ENCODE measurements at regions not wholly inside any gene's neighbourhood (a gene's known extent, or its start where the extent isn't known, plus 50 kb on each side); places are given as distances from the start of the nearest gene placed in this dataset.

GRCh38 chr10:108601851-108602250, 1321.5 kb downstream of the XPNPEP1 start:
- TF ChIP-seq TAF1 (IDR thresholded peaks at IDR 0.05; ENCODE audit: low read depth) (no peak), MAX (IDR thresholded peaks at IDR 0.05) (no peak), CEBPB (IDR thresholded peaks at IDR 0.05) (no peak), NFIC (IDR thresholded peaks at IDR 0.05) (no peak), REST (IDR thresholded peaks at IDR 0.05; ENCODE audit: low read depth) (no peak), TEAD4 (IDR thresholded peaks at IDR 0.05) (no peak), TCF12 (IDR thresholded peaks at IDR 0.05; ENCODE audit: low read depth) (no peak), ZBTB7A (IDR thresholded peaks at IDR 0.05; ENCODE audit: low read depth) (no peak), CREB1 (IDR thresholded peaks at IDR 0.05; ENCODE audit: low read depth) (no peak), RAD21 (IDR thresholded peaks at IDR 0.05; ENCODE audit: low read depth) (no peak), FOXM1 (IDR thresholded peaks at IDR 0.05; ENCODE audit: borderline replicate concordance, low read depth) (no peak), EGR1 (IDR thresholded peaks at IDR 0.05) (no peak), USF1 (IDR thresholded peaks at IDR 0.05) (no peak), EP300 (IDR thresholded peaks at IDR 0.05; ENCODE audit: borderline replicate concordance) (no peak), YY1 (IDR thresholded peaks at IDR 0.05; ENCODE audit: low read depth) (no peak)

- TF ChIP-seq CEBPB (IDR thresholded peaks at IDR 0.05) (no peak), YY1 (IDR thresholded peaks at IDR 0.05; ENCODE audit: low read depth) (no peak), TAF1 (IDR thresholded peaks at IDR 0.05; ENCODE audit: low read depth) (no peak)
Measured at GRCh38 chr10:108598831-108599230, 1324.5 kb downstream of the XPNPEP1 start.

- no peak for TF ChIP-seq TAF1 (IDR thresholded peaks at IDR 0.05; ENCODE audit: low read depth)
- no peak for TF ChIP-seq NFIC (IDR thresholded peaks at IDR 0.05)
- TF ChIP-seq REST (IDR thresholded peaks at IDR 0.05; ENCODE audit: low read depth): no peak
- no peak for TF ChIP-seq MAX (IDR thresholded peaks at IDR 0.05)
- no peak for TF ChIP-seq YY1 (IDR thresholded peaks at IDR 0.05; ENCODE audit: low read depth)
- TF ChIP-seq CREB1 (IDR thresholded peaks at IDR 0.05; ENCODE audit: low read depth): no peak
- no peak for TF ChIP-seq ZBTB7A (IDR thresholded peaks at IDR 0.05; ENCODE audit: low read depth)
- no peak for TF ChIP-seq EGR1 (IDR thresholded peaks at IDR 0.05)
- TF ChIP-seq EP300 (IDR thresholded peaks at IDR 0.05; ENCODE audit: borderline replicate concordance): no peak
- TF ChIP-seq FOXM1 (IDR thresholded peaks at IDR 0.05; ENCODE audit: borderline replicate concordance, low read depth): no peak
Measured at GRCh38 chr10:108598320-108598695, 1325.0 kb downstream of the XPNPEP1 start.

GRCh38 chr10:108597657-108598319, 1325.5 kb downstream of the XPNPEP1 start:
- no peak for TF ChIP-seq YY1 (IDR thresholded peaks at IDR 0.05; ENCODE audit: low read depth)
- TF ChIP-seq ZBTB7A (IDR thresholded peaks at IDR 0.05; ENCODE audit: low read depth): no peak
- TF ChIP-seq USF1 (IDR thresholded peaks at IDR 0.05): no peak
- no peak for TF ChIP-seq MAX (IDR thresholded peaks at IDR 0.05)
- TF ChIP-seq EGR1 (IDR thresholded peaks at IDR 0.05): no peak
- no peak for TF ChIP-seq REST (IDR thresholded peaks at IDR 0.05; ENCODE audit: low read depth)
- TF ChIP-seq CREB1 (IDR thresholded peaks at IDR 0.05; ENCODE audit: low read depth): no peak

All from Ishikawa (cell line).